Common myeloid progenitor, CD34-positive (primary cell): ENCODE measurements at regions not wholly inside any gene's neighbourhood (a gene's known extent, or its start where the extent isn't known, plus 50 kb on each side); places are given as distances from the start of the nearest gene placed in this dataset.

Experiments
- CTCF ChIA-PET: fragments of 350-600 bp; sonication (Branson Sonifier 250); formaldehyde crosslinking; loops from one replicate; lab custom pipeline; 2021; ENCODE audit warnings: antibody characterized with exemption; lab: Charles Lee
- POLR2A ChIA-PET: fragments of 350-600 bp; sonication (Branson Sonifier 250); formaldehyde crosslinking; loops from one replicate; lab custom pipeline; 2021; ENCODE audit warnings: antibody characterized with exemption; lab: Charles Lee
- DNase-seq, 3 donors: peaks; one replicate each; pipeline versions ENCODE4 v3.0.0 to v3.0.0-alpha.2; 2013
- H3K27ac ChIP-seq, 2 experiments: 1 replicate in 1 of 2; 2 replicates in 1 of 2; pipeline ENCODE4 v1.7.0; 2013; ENCODE audit warnings: inconsistent platforms in 2 of 2, low read length in 2 of 2, mild to moderate bottlenecking in 2 of 2, low read depth in 1 of 2, moderate library complexity in 1 of 2; ENCODE audit not compliant: severe bottlenecking in 2 of 2, insufficient read depth in 1 of 2, poor library complexity in 1 of 2
- H3K27me3 ChIP-seq, 5 experiments: replicated peaks in 2 of 5; 1 replicate in 3 of 5; 2 replicates in 2 of 5; pipeline versions ENCODE4 v1.6.1 to v1.7.0; 2013; ENCODE audit warnings: low read length in 4 of 5, mild to moderate bottlenecking in 2 of 5, moderate library complexity in 2 of 5, inconsistent platforms in 1 of 5; ENCODE audit not compliant: insufficient read depth in 5 of 5, control insufficient read depth in 4 of 5
- H3K36me3 ChIP-seq, 4 experiments: 1 replicate in 2 of 4; 2 replicates in 2 of 4; pipeline versions ENCODE4 v1.6.1 to v1.7.0; 2013; ENCODE audit warnings: low read length in 3 of 4, control low read depth in 1 of 4, mild to moderate bottlenecking in 1 of 4; ENCODE audit not compliant: control insufficient read depth in 4 of 4, insufficient read depth in 4 of 4
- H3K4me1 ChIP-seq, 4 experiments: 1 replicate in 3 of 4; 2 replicates in 1 of 4; pipeline versions ENCODE4 v1.6.1 to v1.7.1; 2013; ENCODE audit warnings: low read length in 3 of 4, mild to moderate bottlenecking in 3 of 4, control low read depth in 1 of 4, inconsistent platforms in 1 of 4, moderate library complexity in 1 of 4; ENCODE audit not compliant: control insufficient read depth in 4 of 4, insufficient read depth in 4 of 4; ENCODE audit errors: control extremely low read depth in 1 of 4
- H3K4me3 ChIP-seq, 7 experiments: 1 replicate in 4 of 7; 2 replicates in 3 of 7; pipeline versions ENCODE4 v1.5.1 to v1.7.0; 2013; ENCODE audit warnings: mild to moderate bottlenecking in 7 of 7, low read length in 6 of 7, moderate library complexity in 6 of 7, inconsistent platforms in 2 of 7, low read depth in 2 of 7, control low read depth in 1 of 7; ENCODE audit not compliant: insufficient read depth in 4 of 7, control insufficient read depth in 1 of 7; ENCODE audit errors: extremely low read depth in 1 of 7
- H3K9me3 ChIP-seq, 5 experiments: 1 replicate in 4 of 5; 2 replicates in 1 of 5; pipeline versions ENCODE4 v1.6.1 to v1.7.1; 2013; ENCODE audit warnings: low read length in 4 of 5, mild to moderate bottlenecking in 2 of 5, inconsistent platforms in 1 of 5, low read depth in 1 of 5, moderate library complexity in 1 of 5; ENCODE audit not compliant: control insufficient read depth in 4 of 5, insufficient read depth in 2 of 5; ENCODE audit errors: control extremely low read depth in 1 of 5
- WGBS: methylation state at CpG from one replicate; pipeline ENCODE4 v1.1.5; 2013; ENCODE audit not compliant: insufficient coverage; 5-methylcytosine and 5-hydroxymethylcytosine counted together

DNA sequence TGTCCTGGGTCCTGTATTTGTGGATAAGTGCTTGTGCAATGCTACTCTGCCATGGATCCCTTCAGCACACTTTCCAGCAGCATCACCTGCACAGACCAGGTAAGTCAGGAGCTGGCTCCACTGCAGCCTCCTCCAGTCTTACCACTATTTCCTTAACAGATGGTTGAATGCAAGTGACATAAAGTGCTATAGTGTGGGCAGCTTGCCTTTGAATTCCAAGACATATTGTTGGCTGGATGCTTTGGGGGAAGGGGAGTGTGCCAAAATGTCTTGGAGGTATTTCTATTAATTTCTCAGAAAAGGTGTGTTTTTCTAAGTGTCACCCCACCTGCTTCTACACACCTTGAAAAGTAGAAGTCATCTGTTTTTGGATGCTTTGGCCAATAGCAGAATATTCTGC is 352.2 kb upstream of the SUCLG2 start:
- no peaks in the 10 kb centered on the region for H3K36me3 ChIP-seq
- H3K4me1 ChIP-seq: peaks cover 0 to 2% (median 0%) of the 10 kb centered on the region in 4 experiments
- H3K27ac ChIP-seq: no peak overlapping the region
- no peak overlapping the region for H3K4me3 ChIP-seq
- ChIA-PET CTCF (no interaction called here), POLR2A (no interaction called here)
- peaks cover 0 to 2% (median 0%) of the 10 kb centered on the region in 5 experiments for H3K9me3 ChIP-seq
- DNase-seq: no peak
- H3K27me3 ChIP-seq: peaks cover 8 to 47% (median 20%) of the 10 kb centered on the region in 5 experiments

DNA sequence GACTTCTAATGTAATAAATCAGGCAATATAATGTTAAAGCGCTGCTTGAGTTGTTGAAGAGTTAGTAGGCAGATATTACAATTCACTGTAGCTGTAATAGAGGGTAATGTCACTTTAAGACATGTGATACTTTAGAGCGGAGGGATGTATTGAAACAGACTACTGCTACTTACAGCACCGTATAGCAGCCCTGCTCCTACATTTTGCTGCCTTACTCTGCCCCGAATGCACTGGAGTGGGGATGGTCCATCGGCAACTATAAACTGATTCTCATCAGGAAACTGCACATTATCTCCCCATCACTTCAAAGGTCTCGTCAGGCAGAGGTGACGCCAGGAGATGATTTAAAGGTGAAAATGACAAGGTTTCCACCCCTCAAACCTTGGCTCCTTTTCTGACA is 349.7 kb upstream of the SUCLG2 start:
- CTCF ChIA-PET: no interaction called here
- Histone ChIP-seq H3K36me3 (no peaks in the 10 kb centered on the region), H3K27ac (no peak overlapping the region), H3K4me1 (peaks cover 0 to 2% (median 0%) of the 10 kb centered on the region in 4 experiments), H3K27me3 (peaks cover 8 to 39% (median 18%) of the 10 kb centered on the region in 5 experiments), H3K4me3 (no peak overlapping the region), H3K9me3 (peaks cover 0 to 2% (median 0%) of the 10 kb centered on the region in 5 experiments)
- DNase-seq: no peak
- POLR2A ChIA-PET: no interaction called here
- 46% methylated on average over 4 of the region's 7 CpGs for WGBS

DNA sequence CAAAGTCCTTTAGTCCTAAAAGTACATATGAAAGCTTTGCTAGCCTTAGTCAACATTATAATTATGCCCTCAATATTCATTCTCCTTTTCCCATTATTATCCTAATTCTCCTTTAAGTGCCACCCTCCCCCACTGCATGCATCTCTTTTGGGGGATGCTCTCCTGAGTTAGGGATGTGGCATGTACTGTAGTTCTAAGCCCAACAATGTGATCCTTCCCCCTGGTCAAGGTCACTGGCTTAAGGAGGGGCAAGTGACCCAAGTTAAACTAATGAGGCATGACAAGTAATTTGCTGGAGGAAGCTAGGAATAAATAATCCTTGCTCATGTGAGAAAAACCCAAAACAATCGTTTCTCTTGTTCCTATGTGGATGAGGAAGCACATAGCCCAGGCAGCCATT is 343.9 kb upstream of the SUCLG2 start:
- Histone ChIP-seq H3K36me3 (no peaks in the 10 kb centered on the region), H3K4me3 (no peak overlapping the region), H3K27ac (no peak overlapping the region), H3K4me1 (no peaks in the 10 kb centered on the region), H3K9me3 (peaks cover 0 to 2% (median 0%) of the 10 kb centered on the region in 5 experiments), H3K27me3 (no peaks in the 10 kb centered on the region)
- ChIA-PET CTCF (no interaction called here), POLR2A (no interaction called here)
- no peak for DNase-seq
- WGBS: 73% methylated on average over 1 of the region's 1 CpG

DNA sequence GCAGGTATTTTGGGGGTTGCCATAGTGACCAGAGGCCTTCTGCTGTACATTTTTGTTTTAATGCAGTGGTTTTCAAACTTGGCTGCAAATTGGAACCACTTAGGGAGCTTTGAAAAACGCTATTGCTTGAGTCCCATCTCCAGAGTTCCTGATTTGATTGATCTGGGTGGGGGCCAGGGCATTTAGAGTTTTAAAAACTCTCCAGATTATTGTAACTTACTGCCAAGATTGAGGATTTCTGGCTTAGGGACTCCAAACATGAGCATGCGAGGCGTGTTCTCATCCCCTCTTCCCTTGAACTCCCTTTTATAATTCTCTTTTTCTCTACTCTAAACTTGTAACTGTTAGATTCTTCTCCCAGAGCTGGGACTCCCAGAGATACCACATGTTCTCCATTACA is 340.8 kb upstream of the SUCLG2 start:
- no peak for DNase-seq
- Histone ChIP-seq H3K27me3 (no peaks in the 10 kb centered on the region), H3K9me3 (no peaks in the 10 kb centered on the region), H3K4me1 (no peaks in the 10 kb centered on the region), H3K36me3 (no peaks in the 10 kb centered on the region), H3K4me3 (no peak overlapping the region), H3K27ac (no peak overlapping the region)
- WGBS: 61% methylated on average over 3 of the region's 3 CpGs
- CTCF ChIA-PET: no interaction called here
- POLR2A ChIA-PET: no interaction called here

DNA sequence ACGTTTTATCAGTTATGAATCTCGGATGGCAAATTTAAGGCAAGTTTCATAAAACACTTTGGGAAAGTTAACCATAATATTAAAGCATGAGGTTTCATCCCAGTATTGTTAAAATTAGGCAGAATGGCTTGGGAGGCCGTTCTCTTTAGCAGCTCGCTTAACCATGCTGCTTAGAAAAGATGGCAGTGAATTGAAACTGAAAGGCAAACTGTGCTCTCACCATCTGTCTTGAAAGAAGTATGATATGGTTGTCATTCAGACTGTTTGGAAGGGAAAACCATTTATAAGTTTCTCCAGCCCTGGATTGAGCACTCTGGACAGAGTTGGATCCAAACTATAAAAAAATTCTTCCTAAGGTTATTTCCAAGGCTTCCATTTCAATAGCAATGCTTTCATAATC is 332.3 kb upstream of the SUCLG2 start:
- no peak overlapping the region for H3K4me3 ChIP-seq
- WGBS: 93% methylated on average over 2 of the region's 4 CpGs
- no peaks in the 10 kb centered on the region for H3K4me1 ChIP-seq
- no peaks in the 10 kb centered on the region for H3K9me3 ChIP-seq
- no peaks in the 10 kb centered on the region for H3K36me3 ChIP-seq
- no peak for DNase-seq
- H3K27ac ChIP-seq: no peak overlapping the region
- no peaks in the 10 kb centered on the region for H3K27me3 ChIP-seq
- POLR2A ChIA-PET: no interaction called here
- CTCF ChIA-PET: no interaction called here

DNA sequence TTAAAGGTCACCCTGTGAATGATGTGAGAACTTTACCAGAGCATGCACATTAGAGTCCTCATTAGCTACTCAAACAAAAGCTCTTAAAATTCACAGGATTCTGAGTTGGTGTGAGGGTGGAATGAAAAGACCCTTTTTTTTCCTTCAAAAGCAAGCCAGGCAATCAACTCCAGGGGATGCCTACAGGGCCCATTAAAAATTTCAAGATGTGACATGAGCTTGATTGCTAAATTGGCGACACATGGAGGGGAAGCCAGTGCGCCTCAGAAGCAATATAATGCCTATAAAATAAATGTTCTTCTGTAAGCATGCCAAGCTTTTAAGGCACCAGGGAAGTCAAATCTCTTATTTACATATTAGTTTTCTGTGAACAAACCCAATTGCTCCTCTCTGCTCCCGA is 328.8 kb upstream of the SUCLG2 start:
- Histone ChIP-seq H3K4me3 (no peak overlapping the region), H3K27me3 (no peaks in the 10 kb centered on the region), H3K4me1 (no peaks in the 10 kb centered on the region), H3K36me3 (no peaks in the 10 kb centered on the region), H3K9me3 (no peaks in the 10 kb centered on the region), H3K27ac (no peak overlapping the region)
- ChIA-PET CTCF (no interaction called here), POLR2A (interaction anchor here (0.5 kb wide), 1 partner anchor 125 kb away, joined by 3 read pairs; no protein-coding TSS in a partner anchor)
- no peak for DNase-seq
- 92% methylated on average over 1 of the region's 3 CpGs for WGBS

DNA sequence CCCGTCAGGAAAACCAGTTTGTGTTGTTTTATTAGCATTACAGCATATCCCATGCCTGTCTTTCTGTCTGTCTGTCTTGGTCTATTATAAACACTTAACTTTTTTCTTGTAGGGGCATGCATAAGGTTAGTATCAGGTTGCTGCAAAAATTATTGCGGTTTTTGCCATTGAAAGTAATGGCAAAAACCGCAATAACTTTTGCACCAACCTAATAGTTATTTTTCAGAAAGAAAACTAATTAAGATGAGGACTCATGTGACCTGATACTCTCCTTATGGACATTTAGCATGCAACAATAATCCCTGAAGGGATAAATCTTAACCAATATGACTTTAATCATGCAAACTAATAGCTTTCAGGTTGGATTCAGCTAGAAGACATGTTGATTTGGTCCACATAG is 326.7 kb upstream of the SUCLG2 start:
- no peak overlapping the region for H3K4me3 ChIP-seq
- H3K27ac ChIP-seq: no peak overlapping the region
- H3K36me3 ChIP-seq: no peaks in the 10 kb centered on the region
- CTCF ChIA-PET: no interaction called here
- peaks cover 0 to 1% (median 0%) of the 10 kb centered on the region in 5 experiments for H3K27me3 ChIP-seq
- no peaks in the 10 kb centered on the region for H3K9me3 ChIP-seq
- POLR2A ChIA-PET: no interaction called here
- DNase-seq: no peak
- 100% methylated on average over 1 of the region's 3 CpGs for WGBS
- H3K4me1 ChIP-seq: no peaks in the 10 kb centered on the region
